Suprapubic skin (tissue), 4 donors: ENCODE measurements at regions not wholly inside any gene's neighbourhood (a gene's known extent, or its start where the extent isn't known, plus 50 kb on each side); places are given as distances from the start of the nearest gene placed in this dataset.

ENCODE experiments used
- DNase-seq, 2 donors: peaks; one replicate each; pipeline ENCODE4 v3.0.0-alpha.2; 2019; ENCODE audit warnings: low spot score in 2 of 2
- H3K27ac ChIP-seq: fragments of 200-600 bp; sonication (generic); one replicate; pipeline ENCODE4 v1.5.1; 2019
- H3K27me3 ChIP-seq: fragments of 200-600 bp; sonication (generic); one replicate; pipeline ENCODE4 v1.5.1; 2019
- H3K36me3 ChIP-seq: fragments of 200-600 bp; sonication (generic); one replicate; pipeline ENCODE4 v1.5.1; 2019
- H3K4me1 ChIP-seq: fragments of 200-600 bp; sonication (generic); one replicate; pipeline ENCODE4 v1.5.1; 2019
- H3K4me3 ChIP-seq: fragments of 200-600 bp; sonication (generic); one replicate; pipeline ENCODE4 v1.5.1; 2019; ENCODE audit warnings: mild to moderate bottlenecking
- H3K9me3 ChIP-seq: fragments of 200-600 bp; sonication (generic); one replicate; pipeline ENCODE4 v1.5.1; 2019
- CTCF ChIP-seq, 2 donors: fragments of 200-600 bp in 1 of 2; fragments of 450-650 bp in 1 of 2; sonication (generic) in 1 of 2; IDR thresholded peaks; one replicate each; pipeline ENCODE4 v1.5.1; 2016 to 2019; ENCODE audit warnings: antibody characterized with exemption in 2 of 2, mild to moderate bottlenecking in 1 of 2, moderate library complexity in 1 of 2
- EP300 ChIP-seq: sonication (generic); formaldehyde crosslinking; IDR thresholded peaks from one replicate; pipeline ENCODE4 v1.6.1; 2017; ENCODE audit warnings: antibody characterized with exemption
- POLR2A ChIP-seq, 2 donors: fragments of 450-650 bp; IDR thresholded peaks; one replicate each; pipeline ENCODE4 v1.6.1; 2017; ENCODE audit warnings: antibody characterized with exemption in 2 of 2, mild to moderate bottlenecking in 2 of 2, moderate library complexity in 2 of 2
- POLR2AphosphoS5 ChIP-seq, 3 donors: sonication (generic); formaldehyde crosslinking; IDR thresholded peaks; one replicate each; pipeline ENCODE4 v1.6.1; 2017; ENCODE audit warnings: antibody characterized with exemption in 3 of 3
- WGBS: methylation state at CpG from one replicate; pipeline ENCODE4 v1.1.5; 2018; 5-methylcytosine and 5-hydroxymethylcytosine counted together

DNA sequence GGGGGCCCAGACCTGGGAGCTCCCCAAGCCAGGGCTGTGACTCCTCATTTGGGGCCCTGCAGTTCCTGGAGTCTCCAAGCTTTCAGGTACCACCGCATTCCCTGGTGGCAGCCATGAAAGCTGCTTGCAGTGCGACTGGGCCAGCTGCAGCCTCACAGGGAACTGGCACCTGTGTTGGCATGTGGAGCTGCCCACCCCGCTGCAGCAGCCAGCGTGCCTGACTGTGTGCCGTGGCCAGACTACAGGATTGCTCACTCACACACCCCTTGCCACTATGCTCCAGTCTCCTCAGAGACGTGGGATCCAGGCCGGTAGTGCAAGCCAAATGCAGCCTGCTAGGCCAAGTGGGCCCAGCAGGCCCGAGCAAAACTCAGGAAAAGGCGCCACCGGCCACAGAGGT, 450.7 kb downstream of the COL12A1 start:
- DNase-seq = peak in 1 of 2 donors; percentile 74
- Histone ChIP-seq H3K27me3 (no peaks in the 10 kb centered on the region), H3K27ac (peak overlapping the region; percentile 50), H3K36me3 (no peaks in the 10 kb centered on the region), H3K4me1 (peaks cover 3% of the 10 kb centered on the region), H3K4me3 (no peak overlapping the region), H3K9me3 (no peaks in the 10 kb centered on the region)
- TF ChIP-seq POLR2A (IDR thresholded peaks at IDR 0.05) (no peak), EP300 (no peak), CTCF (IDR thresholded peaks at IDR 0.05) (no peak), POLR2AphosphoS5 (IDR thresholded peaks at IDR 0.05) (no peak)
- 79% methylated on average over 5 of the region's 10 CpGs for WGBS

DNA sequence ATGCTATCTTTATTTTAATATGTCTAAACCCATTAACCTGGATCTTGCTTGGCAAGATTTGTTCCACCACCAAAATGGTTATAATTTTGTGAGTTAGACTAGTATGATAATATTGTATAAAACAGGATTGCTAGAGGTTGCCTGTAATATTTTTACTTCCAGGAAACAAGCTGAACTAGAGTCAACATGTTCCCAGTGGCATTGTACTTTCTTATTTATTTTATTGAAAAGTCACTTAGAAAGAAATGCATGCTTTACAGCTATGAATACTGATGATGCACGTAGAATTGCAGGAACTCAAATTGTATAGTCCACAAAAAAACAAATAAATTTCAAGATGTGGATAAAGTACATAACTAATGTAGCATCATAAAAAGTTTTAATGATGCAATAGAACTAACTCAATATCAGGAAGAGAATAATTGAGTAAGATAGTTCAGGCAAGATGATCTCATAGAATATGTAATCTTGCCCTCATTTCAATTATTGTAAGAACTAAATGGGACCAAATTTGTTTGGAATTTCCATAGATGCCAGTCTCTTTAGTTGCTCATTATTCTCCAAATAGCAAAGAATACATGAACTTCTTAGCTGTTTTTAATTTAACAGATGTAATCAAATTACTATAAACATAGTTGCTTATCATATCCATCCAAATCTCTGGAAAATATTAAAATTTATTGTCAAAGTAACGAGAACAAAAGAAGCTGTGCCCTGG, 451.8 kb downstream of the COL12A1 start:
- H3K27me3 ChIP-seq = no peaks in the 10 kb centered on the region
- H3K4me3 ChIP-seq = no peak overlapping the region
- DNase-seq = no peak
- 47% methylated on average over 2 of the region's 2 CpGs for WGBS
- no peaks in the 10 kb centered on the region for H3K9me3 ChIP-seq
- TF ChIP-seq EP300 (no peak), POLR2A (IDR thresholded peaks at IDR 0.05) (no peak), POLR2AphosphoS5 (IDR thresholded peaks at IDR 0.05) (no peak), CTCF (IDR thresholded peaks at IDR 0.05) (no peak)
- peak overlapping the region; percentile 50 for H3K27ac ChIP-seq
- no peaks in the 10 kb centered on the region for H3K36me3 ChIP-seq
- H3K4me1 ChIP-seq = peaks cover 7% of the 10 kb centered on the region

- no peaks in the 10 kb centered on the region for H3K9me3 ChIP-seq
- H3K27ac ChIP-seq = no peak overlapping the region
- no peak for TF ChIP-seq POLR2AphosphoS5 (IDR thresholded peaks at IDR 0.05)
- TF ChIP-seq POLR2A (IDR thresholded peaks at IDR 0.05) = no peak
- TF ChIP-seq CTCF (IDR thresholded peaks at IDR 0.05) = no peak
- no peak for TF ChIP-seq EP300
- WGBS = 79% methylated on average over 3 of the region's 3 CpGs
- no peak overlapping the region for H3K4me3 ChIP-seq
- DNase-seq = no peak
- no peaks in the 10 kb centered on the region for H3K27me3 ChIP-seq
- no peaks in the 10 kb centered on the region for H3K36me3 ChIP-seq
- H3K4me1 ChIP-seq = peaks cover 7% of the 10 kb centered on the region
These were observed 453.6 kb downstream of the COL12A1 start for GRCh38 chr6:74752303-74752702.

GRCh38 chr6:74750826-74751225, 455.0 kb downstream of the COL12A1 start:
- Histone ChIP-seq H3K27ac (no peak overlapping the region), H3K36me3 (no peaks in the 10 kb centered on the region), H3K4me3 (no peak overlapping the region), H3K4me1 (peaks cover 7% of the 10 kb centered on the region), H3K27me3 (no peaks in the 10 kb centered on the region), H3K9me3 (no peaks in the 10 kb centered on the region)
- DNase-seq = no peak
- TF ChIP-seq POLR2A (IDR thresholded peaks at IDR 0.05) (no peak), POLR2AphosphoS5 (IDR thresholded peaks at IDR 0.05) (no peak), EP300 (no peak), CTCF (IDR thresholded peaks at IDR 0.05) (no peak)

DNA sequence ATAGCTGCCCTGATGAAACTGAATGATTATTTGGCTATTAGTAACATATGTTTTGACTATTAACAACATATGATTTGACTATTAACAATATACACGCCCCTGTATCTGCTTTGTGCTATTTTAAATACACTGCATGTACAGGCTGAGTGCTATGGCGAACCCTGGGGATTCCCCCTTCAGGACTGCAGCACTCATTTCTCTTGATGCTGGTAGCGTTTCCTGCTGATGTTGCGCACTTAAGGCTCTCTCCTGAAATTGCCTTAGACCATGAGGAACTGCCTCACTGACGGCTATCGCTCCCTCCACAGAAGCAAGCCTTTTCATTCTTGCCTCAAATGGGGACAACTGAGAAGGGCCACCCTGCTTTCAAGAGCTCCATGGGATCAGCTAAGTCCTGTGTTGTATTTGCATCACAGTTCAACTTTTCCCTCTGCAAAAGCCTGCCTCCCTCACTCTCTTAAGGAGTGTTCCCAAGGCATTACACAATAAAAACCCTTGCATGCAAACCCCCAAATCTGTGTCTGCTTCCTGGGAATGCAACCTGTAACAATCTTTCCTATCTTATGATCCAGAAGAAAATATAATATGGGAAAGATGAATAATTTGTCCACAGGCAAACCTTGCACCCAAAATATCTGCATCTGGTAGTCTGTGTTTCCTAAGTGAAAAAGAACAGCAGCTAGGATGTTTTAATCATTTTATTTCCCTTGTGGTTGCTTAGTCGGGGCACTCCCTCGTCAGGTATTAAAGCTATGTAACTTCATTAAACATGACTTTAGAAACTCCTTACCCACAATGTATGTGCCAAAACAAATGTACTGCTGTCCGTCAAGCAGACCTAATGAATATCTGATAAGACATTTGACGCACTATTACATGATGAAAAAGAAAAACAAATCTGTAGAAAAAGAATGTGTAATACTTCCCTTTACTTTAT, 456.4 kb downstream of the COL12A1 start:
- H3K9me3 ChIP-seq = no peaks in the 10 kb centered on the region
- no peak overlapping the region for H3K27ac ChIP-seq
- no peak for DNase-seq
- no peaks in the 10 kb centered on the region for H3K36me3 ChIP-seq
- peaks cover 4% of the 10 kb centered on the region for H3K4me1 ChIP-seq
- TF ChIP-seq CTCF (IDR thresholded peaks at IDR 0.05) (no peak), POLR2A (IDR thresholded peaks at IDR 0.05) (no peak), EP300 (no peak), POLR2AphosphoS5 (IDR thresholded peaks at IDR 0.05) (no peak)
- H3K4me3 ChIP-seq = no peak overlapping the region
- H3K27me3 ChIP-seq = no peaks in the 10 kb centered on the region
- WGBS = 41% methylated on average over 10 of the region's 10 CpGs
